AG10803 (cell line): ENCODE measurements at regions not wholly inside any gene's neighbourhood (a gene's known extent, or its start where the extent isn't known, plus 50 kb on each side); places are given as distances from the start of the nearest gene placed in this dataset.

Experiments used
- DNase-seq: peaks from one replicate; pipeline ENCODE4 v3.0.0; 2010; ENCODE audit warnings: low read depth
- H3K4me3 ChIP-seq: 2 replicates; pipeline ENCODE4 v1.5.1; 2011; ENCODE audit warnings: mild to moderate bottlenecking, low read length, control low read depth
- TF ChIP-seq, protein P1 (sequence below): conservative IDR thresholded peaks from 2 replicates; pipeline ENCODE4 v1.5.1; 2011; ENCODE audit warnings: mild to moderate bottlenecking, low read length, control low read depth, inconsistent platforms

DNA sequence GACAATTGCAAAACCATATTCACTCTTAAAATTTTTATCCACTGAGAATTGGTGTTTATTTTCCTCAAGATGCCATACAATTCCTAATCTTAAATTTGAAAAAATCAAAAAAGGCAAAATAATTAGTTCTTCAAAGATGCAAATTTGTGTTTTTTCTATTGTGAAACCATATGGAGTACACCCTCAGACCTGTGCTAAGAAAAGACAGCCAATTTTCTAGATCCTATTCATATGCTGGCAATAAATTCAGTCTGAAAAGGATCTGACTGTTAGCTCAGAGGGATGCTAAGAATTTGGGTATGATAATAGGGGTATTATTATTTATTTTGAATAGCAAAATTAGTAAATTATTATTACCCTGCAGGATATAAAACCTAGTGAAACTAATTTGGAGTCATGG is 476.9 kb upstream of the SYT1 start:
- DNase-seq = no peak
- TF ChIP-seq, protein P1, sequence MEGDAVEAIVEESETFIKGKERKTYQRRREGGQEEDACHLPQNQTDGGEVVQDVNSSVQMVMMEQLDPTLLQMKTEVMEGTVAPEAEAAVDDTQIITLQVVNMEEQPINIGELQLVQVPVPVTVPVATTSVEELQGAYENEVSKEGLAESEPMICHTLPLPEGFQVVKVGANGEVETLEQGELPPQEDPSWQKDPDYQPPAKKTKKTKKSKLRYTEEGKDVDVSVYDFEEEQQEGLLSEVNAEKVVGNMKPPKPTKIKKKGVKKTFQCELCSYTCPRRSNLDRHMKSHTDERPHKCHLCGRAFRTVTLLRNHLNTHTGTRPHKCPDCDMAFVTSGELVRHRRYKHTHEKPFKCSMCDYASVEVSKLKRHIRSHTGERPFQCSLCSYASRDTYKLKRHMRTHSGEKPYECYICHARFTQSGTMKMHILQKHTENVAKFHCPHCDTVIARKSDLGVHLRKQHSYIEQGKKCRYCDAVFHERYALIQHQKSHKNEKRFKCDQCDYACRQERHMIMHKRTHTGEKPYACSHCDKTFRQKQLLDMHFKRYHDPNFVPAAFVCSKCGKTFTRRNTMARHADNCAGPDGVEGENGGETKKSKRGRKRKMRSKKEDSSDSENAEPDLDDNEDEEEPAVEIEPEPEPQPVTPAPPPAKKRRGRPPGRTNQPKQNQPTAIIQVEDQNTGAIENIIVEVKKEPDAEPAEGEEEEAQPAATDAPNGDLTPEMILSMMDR = no peak
- no peak overlapping the region for H3K4me3 ChIP-seq

DNA sequence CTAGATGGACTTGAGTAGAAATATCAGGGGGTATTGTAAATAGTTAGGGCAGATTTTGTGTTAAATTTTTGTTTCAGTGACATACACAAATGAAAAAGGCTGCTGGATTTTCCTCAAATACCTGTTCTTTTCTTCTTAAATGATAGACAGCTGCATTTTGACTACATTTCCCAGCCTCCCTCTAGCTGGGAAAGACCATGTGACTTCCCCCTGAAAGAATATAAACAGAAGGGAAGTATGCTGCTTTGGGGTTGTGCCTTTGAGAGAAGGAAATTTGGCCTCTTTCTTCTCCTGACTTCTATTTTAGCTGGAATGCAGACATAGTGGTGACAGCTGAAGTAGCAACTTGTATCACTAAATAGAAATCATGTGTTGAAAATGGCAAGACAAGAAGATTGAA is 476.1 kb upstream of the SYT1 start:
- no peak overlapping the region for H3K4me3 ChIP-seq
- no peak for DNase-seq
- TF ChIP-seq, protein P1 = no peak

DNA sequence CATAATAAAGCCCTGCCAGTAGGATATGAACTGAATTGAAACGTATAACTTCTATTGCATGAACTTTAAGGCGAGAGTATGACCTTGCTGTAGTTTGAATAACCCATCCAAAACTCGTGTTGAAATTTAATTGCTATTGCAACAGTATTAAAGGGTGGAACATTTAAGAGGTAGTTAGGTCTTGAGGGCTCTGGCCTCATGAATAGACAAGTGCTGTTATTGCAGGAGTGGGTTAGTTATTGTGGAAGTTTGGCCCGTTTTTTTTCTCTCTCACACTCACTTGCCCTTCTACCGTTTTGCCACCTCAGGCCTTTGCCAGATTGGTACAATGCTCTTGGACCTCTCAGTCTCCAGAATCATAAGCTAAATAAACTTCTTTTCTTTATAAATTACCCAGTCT is 473.7 kb upstream of the SYT1 start:
- no peak for DNase-seq
- TF ChIP-seq, protein P1 = no peak
- no peak overlapping the region for H3K4me3 ChIP-seq

DNA sequence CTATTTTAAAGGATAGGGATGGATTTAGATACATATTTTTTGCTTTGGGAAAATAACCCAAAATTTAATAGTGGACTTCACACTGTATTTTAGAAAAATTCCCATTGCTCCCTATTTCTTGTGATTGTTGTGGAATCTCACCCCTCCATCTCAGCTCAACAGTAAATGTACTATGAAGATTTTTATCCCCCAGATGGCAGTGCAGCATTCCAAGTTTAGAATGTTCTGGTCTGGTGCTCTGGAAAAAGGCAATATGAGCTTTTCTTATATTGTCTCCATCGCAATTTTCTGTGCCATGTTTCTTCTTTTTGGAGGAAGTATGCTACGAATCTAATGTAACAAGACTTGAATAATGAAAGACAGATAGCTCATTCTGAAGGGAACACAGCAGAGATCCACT is 471.7 kb upstream of the SYT1 start:
- TF ChIP-seq, protein P1 = peak; percentile 54
- peak; percentile 47 for DNase-seq
- no peak overlapping the region for H3K4me3 ChIP-seq

DNA sequence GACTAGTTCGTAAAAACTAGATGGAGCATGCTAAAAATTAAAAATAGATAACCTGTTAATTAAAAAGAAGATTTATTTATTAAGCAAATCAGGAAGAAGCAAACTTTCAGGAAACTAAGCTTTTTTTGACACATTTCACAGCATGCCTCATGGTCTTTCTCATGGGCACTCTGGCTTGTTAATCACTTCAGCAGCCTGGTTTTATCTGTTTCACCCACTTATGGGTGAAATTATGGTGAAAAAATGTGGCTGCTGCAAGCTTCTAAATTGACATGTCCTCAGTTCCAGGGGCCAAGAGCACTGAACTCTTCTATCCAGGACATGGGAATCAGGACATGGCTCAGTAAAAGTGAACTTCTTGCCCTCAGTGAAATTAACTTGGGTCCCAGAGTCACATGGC is 468.6 kb upstream of the SYT1 start:
- TF ChIP-seq, protein P1 = no peak
- no peak for DNase-seq
- no peak overlapping the region for H3K4me3 ChIP-seq

DNA sequence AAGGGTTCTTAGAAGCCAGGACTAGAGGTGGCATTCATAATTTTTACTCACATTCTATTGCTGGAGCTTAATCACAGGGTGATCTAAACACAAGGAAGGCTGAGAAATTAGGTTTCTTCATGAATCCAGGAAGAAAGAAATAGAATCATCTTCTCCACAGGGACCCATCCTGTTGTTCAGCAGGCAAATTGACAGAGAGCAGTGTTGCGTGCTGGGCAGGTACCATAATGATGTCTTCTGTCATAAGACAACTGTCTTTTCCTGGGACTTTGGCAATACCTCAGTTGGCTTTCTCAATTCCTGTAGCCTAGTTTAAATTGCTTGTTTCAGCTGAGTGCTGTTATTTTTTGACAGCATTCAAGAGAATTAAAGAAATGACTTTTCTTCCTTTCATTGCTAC is 468.0 kb upstream of the SYT1 start:
- TF ChIP-seq, protein P1 = no peak
- DNase-seq = no peak
- no peak overlapping the region for H3K4me3 ChIP-seq

DNA sequence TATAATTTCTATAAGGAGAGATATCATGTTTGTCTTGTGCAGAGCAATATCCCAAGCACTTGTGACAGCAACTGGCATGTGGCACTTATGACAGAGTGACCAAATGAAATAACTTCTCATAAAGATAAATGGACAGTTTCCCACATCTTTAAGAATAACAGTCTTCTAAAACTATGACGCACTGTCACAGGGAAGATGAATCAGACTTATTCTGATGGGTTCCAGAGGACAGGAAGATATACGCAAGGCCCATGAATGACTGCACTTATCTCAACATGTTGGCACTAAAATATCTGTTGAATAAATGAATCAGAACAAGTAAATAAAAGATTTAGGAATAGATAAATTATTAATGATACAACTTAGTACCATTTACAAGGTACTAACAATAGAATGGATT is 465.8 kb upstream of the SYT1 start:
- TF ChIP-seq, protein P1 = no peak
- H3K4me3 ChIP-seq = no peak overlapping the region
- no peak for DNase-seq
